ENCODE measurements at regions not wholly inside any gene's neighbourhood (a gene's known extent, or its start where the extent isn't known, plus 50 kb on each side); places are given as distances from the start of the nearest gene placed in this dataset.

GRCh38 chr9:2286825-2287455 is 271.8 kb downstream of the SMARCA2 start:
- Histone ChIP-seq H3K4me1 (ENCODE audit: insufficient read depth) (no peaks in the 10 kb centered on the region), H3K36me3 (ENCODE audit: insufficient read depth) (no peaks in the 10 kb centered on the region), H3K27ac (ENCODE audit: low read depth) (no peak overlapping the region), H3K4me3 (ENCODE audit: low read depth, low read length) (no peak overlapping the region)
- no peak for DNase-seq (ENCODE audit: extremely low spot score)
- 87% methylated on average over 5 of the region's 5 CpGs for WGBS

DNA sequence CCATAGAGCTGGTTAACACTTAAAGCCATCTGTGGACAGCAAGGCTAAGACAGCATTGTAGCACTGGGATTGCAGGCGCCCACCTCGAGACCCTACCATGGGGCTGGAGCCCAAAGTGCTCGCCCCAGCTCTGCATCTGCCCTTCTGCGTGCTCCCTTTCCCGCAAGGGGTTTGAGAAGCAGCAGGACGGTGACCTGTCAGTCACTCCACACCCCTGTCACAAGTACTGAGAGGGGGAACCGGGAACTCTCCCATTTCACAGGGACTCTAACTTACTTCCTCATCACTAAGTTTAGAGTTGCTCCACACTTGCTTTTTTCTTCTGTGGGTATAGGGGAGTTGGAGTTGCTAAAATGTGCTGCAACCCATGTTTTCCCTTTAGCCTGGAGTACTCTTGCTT is 273.2 kb downstream of the SMARCA2 start:
- WGBS = 97% methylated on average over 7 of the region's 7 CpGs
- no peak for DNase-seq (ENCODE audit: extremely low spot score)
- H3K36me3 ChIP-seq (ENCODE audit: insufficient read depth) = no peaks in the 10 kb centered on the region
- H3K4me3 ChIP-seq (ENCODE audit: low read depth, low read length) = no peak overlapping the region
- no peak overlapping the region for H3K27ac ChIP-seq (ENCODE audit: low read depth)
- no peaks in the 10 kb centered on the region for H3K4me1 ChIP-seq (ENCODE audit: insufficient read depth)

GRCh38 chr9:2289263-2289662 is 274.1 kb downstream of the SMARCA2 start:
- 78% methylated on average over 4 of the region's 4 CpGs for WGBS
- Histone ChIP-seq H3K36me3 (ENCODE audit: insufficient read depth) (no peaks in the 10 kb centered on the region), H3K4me3 (ENCODE audit: low read depth, low read length) (no peak overlapping the region), H3K27ac (ENCODE audit: low read depth) (no peak overlapping the region), H3K4me1 (ENCODE audit: insufficient read depth) (no peaks in the 10 kb centered on the region)
- no peak for DNase-seq (ENCODE audit: extremely low spot score)

- H3K4me1 ChIP-seq (ENCODE audit: insufficient read depth) = no peaks in the 10 kb centered on the region
- no peak for DNase-seq (ENCODE audit: extremely low spot score)
- WGBS = 56% methylated on average over 1 of the region's 1 CpG
Observed at GRCh38 chr9:2290382-2290781, 275.2 kb downstream of the SMARCA2 start.

DNA sequence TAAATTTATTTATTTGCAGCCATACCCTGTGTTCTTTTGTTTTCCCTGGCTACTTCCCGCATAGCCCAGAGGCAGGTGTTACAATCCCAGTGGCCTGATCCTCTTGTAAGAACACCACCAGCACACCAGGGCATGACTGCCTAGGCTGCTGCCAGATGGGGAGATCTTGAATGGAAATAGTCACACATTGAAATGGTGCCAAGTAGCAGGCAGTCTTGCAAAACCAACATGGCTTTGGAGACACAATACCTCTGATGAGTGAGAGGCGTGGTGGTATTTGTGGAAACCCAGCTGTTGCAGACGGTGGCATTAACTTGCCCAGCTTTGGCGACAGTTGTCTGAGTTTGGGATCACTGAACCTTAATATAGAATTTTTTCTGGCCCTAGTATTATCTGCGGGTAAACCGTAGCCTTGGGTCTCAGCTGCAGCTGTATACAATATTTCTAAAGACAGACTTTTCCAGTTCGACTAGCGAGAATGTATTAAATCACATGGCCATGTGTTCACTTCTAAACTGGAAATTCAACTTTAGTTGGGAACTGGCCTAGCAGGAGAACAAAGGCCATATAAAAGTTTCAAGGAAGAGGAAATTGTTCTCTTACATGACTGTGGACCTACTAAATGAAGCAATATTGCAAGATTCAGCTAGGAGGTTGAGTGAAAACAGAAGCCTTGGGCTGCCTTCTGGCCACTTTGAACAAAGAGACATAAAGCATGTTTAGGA is 277.0 kb downstream of the SMARCA2 start:
- no peak overlapping the region for H3K4me3 ChIP-seq (ENCODE audit: low read depth, low read length)
- DNase-seq (ENCODE audit: extremely low spot score) = peak; percentile 49
- no peak overlapping the region for H3K27ac ChIP-seq (ENCODE audit: low read depth)
- WGBS = 83% methylated on average over 8 of the region's 8 CpGs
- no peaks in the 10 kb centered on the region for H3K4me1 ChIP-seq (ENCODE audit: insufficient read depth)
- H3K36me3 ChIP-seq (ENCODE audit: insufficient read depth) = no peaks in the 10 kb centered on the region

More at GRCh38 chr9:2290382-2290781, 275.2 kb downstream of the SMARCA2 start:
- Histone ChIP-seq H3K4me3 (ENCODE audit: low read depth, low read length) (no peak overlapping the region), H3K27ac (ENCODE audit: low read depth) (no peak overlapping the region), H3K36me3 (ENCODE audit: insufficient read depth) (no peaks in the 10 kb centered on the region)

DNA sequence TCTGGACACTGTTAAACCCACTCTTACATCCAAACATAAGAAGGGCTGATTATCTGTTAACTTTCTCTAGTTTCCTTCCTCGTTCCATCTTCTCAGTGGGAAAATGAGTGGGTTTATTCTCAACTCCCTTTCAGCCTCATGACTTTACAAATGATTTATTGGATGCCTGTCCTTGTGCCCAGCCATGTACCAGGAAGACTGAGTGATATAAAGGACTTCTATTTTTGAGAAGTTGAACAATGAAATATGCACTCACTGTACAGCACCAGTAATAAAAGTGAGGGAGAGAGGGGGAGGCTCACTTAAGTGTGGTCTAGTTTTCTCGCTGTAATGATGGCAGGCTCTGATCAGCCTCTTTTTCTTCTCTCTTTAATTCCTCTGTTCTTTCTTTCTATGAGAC is 277.6 kb downstream of the SMARCA2 start:
- Histone ChIP-seq H3K4me3 (ENCODE audit: low read depth, low read length) (no peak overlapping the region), H3K27ac (ENCODE audit: low read depth) (no peak overlapping the region), H3K4me1 (ENCODE audit: insufficient read depth) (no peaks in the 10 kb centered on the region), H3K36me3 (ENCODE audit: insufficient read depth) (no peaks in the 10 kb centered on the region)
- 86% methylated on average over 2 of the region's 2 CpGs for WGBS
- no peak for DNase-seq (ENCODE audit: extremely low spot score)

- no peak for DNase-seq (ENCODE audit: extremely low spot score)
- Histone ChIP-seq H3K4me3 (ENCODE audit: low read depth, low read length) (no peak overlapping the region), H3K36me3 (ENCODE audit: insufficient read depth) (no peaks in the 10 kb centered on the region), H3K4me1 (ENCODE audit: insufficient read depth) (no peaks in the 10 kb centered on the region), H3K27ac (ENCODE audit: low read depth) (no peak overlapping the region)
- 90% methylated on average over 1 of the region's 1 CpG for WGBS
Observed at GRCh38 chr9:2297771-2298170, 282.6 kb downstream of the SMARCA2 start.

- H3K4me1 ChIP-seq (ENCODE audit: insufficient read depth) = no peaks in the 10 kb centered on the region
- DNase-seq (ENCODE audit: extremely low spot score) = no peak
- H3K36me3 ChIP-seq (ENCODE audit: insufficient read depth) = no peaks in the 10 kb centered on the region
- H3K4me3 ChIP-seq (ENCODE audit: low read depth, low read length) = no peak overlapping the region
- WGBS = 88% methylated on average over 1 of the region's 1 CpG
- no peak overlapping the region for H3K27ac ChIP-seq (ENCODE audit: low read depth)
Observed at GRCh38 chr9:2298217-2298616, 283.1 kb downstream of the SMARCA2 start.

DNA sequence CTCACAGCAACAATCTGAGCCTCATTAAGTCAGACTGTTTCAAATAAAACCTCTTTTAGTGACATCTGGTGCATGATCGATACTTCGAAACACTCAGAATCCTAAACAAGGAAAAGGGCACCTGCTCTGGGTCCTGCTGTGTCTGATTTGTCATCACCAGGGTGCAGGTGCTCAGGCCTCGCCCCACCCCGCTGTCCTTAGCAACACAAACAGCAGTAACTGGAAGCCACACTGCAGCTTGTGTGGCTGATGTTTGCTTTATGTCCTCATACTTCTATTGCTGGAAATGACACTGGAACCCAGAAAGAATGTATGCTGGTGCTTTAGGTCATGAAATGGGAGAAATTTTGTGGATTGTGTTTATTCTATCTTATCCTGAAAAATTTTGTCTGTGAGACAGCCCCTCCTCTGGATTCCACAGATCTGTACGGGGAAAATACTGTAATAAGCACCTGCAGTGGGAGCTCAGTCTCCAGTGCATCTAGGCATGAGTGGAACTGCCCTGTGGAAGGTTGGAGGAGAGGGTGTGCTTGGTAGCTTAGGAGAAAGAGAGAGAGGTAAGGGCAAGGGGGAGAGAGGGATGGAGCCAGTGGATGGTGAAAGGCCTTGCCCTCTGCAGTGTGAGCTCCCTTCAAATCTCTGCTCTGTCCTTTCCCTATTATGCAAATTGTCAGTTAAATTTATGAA is 284.2 kb downstream of the SMARCA2 start:
- DNase-seq (ENCODE audit: extremely low spot score) = peak; percentile 35
- no peaks in the 10 kb centered on the region for H3K4me1 ChIP-seq (ENCODE audit: insufficient read depth)
- H3K27ac ChIP-seq (ENCODE audit: low read depth) = no peak overlapping the region
- H3K36me3 ChIP-seq (ENCODE audit: insufficient read depth) = no peaks in the 10 kb centered on the region
- no peak overlapping the region for H3K4me3 ChIP-seq (ENCODE audit: low read depth, low read length)
- WGBS = 80% methylated on average over 5 of the region's 5 CpGs

GRCh38 chr9:2299843-2300205 is 284.7 kb downstream of the SMARCA2 start:
- no peak overlapping the region for H3K27ac ChIP-seq (ENCODE audit: low read depth)
- 88% methylated on average over 4 of the region's 4 CpGs for WGBS
- no peak for DNase-seq (ENCODE audit: extremely low spot score)
- H3K4me3 ChIP-seq (ENCODE audit: low read depth, low read length) = no peak overlapping the region
- no peaks in the 10 kb centered on the region for H3K36me3 ChIP-seq (ENCODE audit: insufficient read depth)
- H3K4me1 ChIP-seq (ENCODE audit: insufficient read depth) = no peaks in the 10 kb centered on the region

- H3K4me1 ChIP-seq (ENCODE audit: insufficient read depth) = no peaks in the 10 kb centered on the region
- H3K27ac ChIP-seq (ENCODE audit: low read depth) = no peak overlapping the region
- H3K4me3 ChIP-seq (ENCODE audit: low read depth, low read length) = no peak overlapping the region
- DNase-seq (ENCODE audit: extremely low spot score) = no peak
- H3K36me3 ChIP-seq (ENCODE audit: insufficient read depth) = no peaks in the 10 kb centered on the region
Observed at GRCh38 chr9:2300325-2300724, 285.2 kb downstream of the SMARCA2 start.

GRCh38 chr9:2302606-2303005 is 287.5 kb downstream of the SMARCA2 start:
- no peak for DNase-seq (ENCODE audit: extremely low spot score)
- Histone ChIP-seq H3K4me1 (ENCODE audit: insufficient read depth) (no peaks in the 10 kb centered on the region), H3K36me3 (ENCODE audit: insufficient read depth) (no peaks in the 10 kb centered on the region), H3K4me3 (ENCODE audit: low read depth, low read length) (no peak overlapping the region), H3K27ac (ENCODE audit: low read depth) (no peak overlapping the region)
- 89% methylated on average over 2 of the region's 2 CpGs for WGBS

GRCh38 chr9:2303056-2303455 is 287.9 kb downstream of the SMARCA2 start:
- Histone ChIP-seq H3K4me3 (ENCODE audit: low read depth, low read length) (no peak overlapping the region), H3K36me3 (ENCODE audit: insufficient read depth) (no peaks in the 10 kb centered on the region), H3K4me1 (ENCODE audit: insufficient read depth) (no peaks in the 10 kb centered on the region), H3K27ac (ENCODE audit: low read depth) (no peak overlapping the region)
- 90% methylated on average over 3 of the region's 3 CpGs for WGBS
- no peak for DNase-seq (ENCODE audit: extremely low spot score)

DNA sequence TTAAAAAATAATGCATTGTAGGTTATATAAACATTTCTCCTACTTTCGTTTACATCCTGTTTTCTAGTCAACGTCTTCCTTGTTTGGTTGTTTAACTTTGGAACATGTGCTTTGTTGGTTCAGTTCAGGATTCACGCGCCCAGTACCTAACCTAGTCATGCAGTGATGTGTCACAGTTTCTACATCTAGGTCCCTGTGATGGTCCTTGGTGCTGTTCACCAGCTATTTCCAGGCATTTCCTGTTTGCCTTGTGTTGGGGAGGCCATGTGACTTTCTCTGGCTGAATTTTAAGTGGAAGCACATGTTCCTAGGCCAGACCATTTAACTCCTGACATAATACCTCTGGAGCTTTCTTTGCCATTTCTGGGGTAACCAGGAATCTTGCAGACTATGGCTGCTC is 292.3 kb downstream of the SMARCA2 start:
- WGBS = 76% methylated on average over 4 of the region's 4 CpGs
- no peaks in the 10 kb centered on the region for H3K36me3 ChIP-seq (ENCODE audit: insufficient read depth)
- H3K27ac ChIP-seq (ENCODE audit: low read depth) = no peak overlapping the region
- no peaks in the 10 kb centered on the region for H3K4me1 ChIP-seq (ENCODE audit: insufficient read depth)
- DNase-seq (ENCODE audit: extremely low spot score) = no peak
- H3K4me3 ChIP-seq (ENCODE audit: low read depth, low read length) = no peak overlapping the region
